ENCODE measurements at regions not wholly inside any gene's neighbourhood (a gene's known extent, or its start where the extent isn't known, plus 50 kb on each side); places are given as distances from the start of the nearest gene placed in this dataset.

- DNase-seq (ENCODE audit: low read depth in 1 of 2, low spot score in 1 of 2) = no peak
Measured at GRCh38 chr14:104339829-104340228, 201.4 kb downstream of the KIF26A start.

- DNase-seq (ENCODE audit: low read depth in 1 of 2, low spot score in 1 of 2) = no peak
Measured at GRCh38 chr14:104341532-104342434, 203.4 kb downstream of the KIF26A start.

- DNase-seq (ENCODE audit: low read depth in 1 of 2, low spot score in 1 of 2) = no peak
Measured at GRCh38 chr14:104342435-104343293, 204.3 kb downstream of the KIF26A start.

- DNase-seq (ENCODE audit: low read depth in 1 of 2, low spot score in 1 of 2) = no peak
Measured at GRCh38 chr14:104343294-104343625, 204.9 kb downstream of the KIF26A start.

- no peak for DNase-seq (ENCODE audit: low read depth in 1 of 2, low spot score in 1 of 2)
Measured at GRCh38 chr14:104343690-104344640, 205.6 kb downstream of the KIF26A start.

- no peak for DNase-seq (ENCODE audit: low read depth in 1 of 2, low spot score in 1 of 2)
Measured at GRCh38 chr14:104344818-104345620, 206.6 kb downstream of the KIF26A start.

- no peak for DNase-seq (ENCODE audit: low read depth in 1 of 2, low spot score in 1 of 2)
Measured at GRCh38 chr14:104345621-104346462, 207.5 kb downstream of the KIF26A start.

GRCh38 chr14:104346608-104347007, 208.2 kb downstream of the KIF26A start:
- DNase-seq (ENCODE audit: low read depth in 1 of 2, low spot score in 1 of 2) = no peak

GRCh38 chr14:104348741-104349140, 210.4 kb downstream of the KIF26A start:
- DNase-seq (ENCODE audit: low read depth in 1 of 2, low spot score in 1 of 2) = no peak

GRCh38 chr14:104349950-104350349, 211.6 kb downstream of the KIF26A start:
- no peak for DNase-seq (ENCODE audit: low read depth in 1 of 2, low spot score in 1 of 2)

GRCh38 chr14:104350463-104351185, 212.2 kb downstream of the KIF26A start:
- no peak for DNase-seq (ENCODE audit: low read depth in 1 of 2, low spot score in 1 of 2)

GRCh38 chr14:104351849-104352492, 213.6 kb downstream of the KIF26A start:
- DNase-seq (ENCODE audit: low read depth in 1 of 2, low spot score in 1 of 2) = no peak

- DNase-seq (ENCODE audit: low read depth in 1 of 2, low spot score in 1 of 2) = no peak
Measured at GRCh38 chr14:104352493-104353220, 214.3 kb downstream of the KIF26A start.

- no peak for DNase-seq (ENCODE audit: low read depth in 1 of 2, low spot score in 1 of 2)
Measured at GRCh38 chr14:104353221-104353920, 215.0 kb downstream of the KIF26A start.

GRCh38 chr14:104353921-104354701, 215.7 kb downstream of the KIF26A start:
- no peak for DNase-seq (ENCODE audit: low read depth in 1 of 2, low spot score in 1 of 2)
